ENCODE measurements at regions not wholly inside any gene's neighbourhood (a gene's known extent, or its start where the extent isn't known, plus 50 kb on each side); places are given as distances from the start of the nearest gene placed in this dataset.
"Not testable (repeated sequence)": the region's sequence is repeated elsewhere in the genome, so short reads cannot be mapped to it uniquely, and the experiment has no call there.

- H3K27ac ChIP-seq (ENCODE audit: low read depth, low read length): no peak overlapping the region
- H3K36me3 ChIP-seq (ENCODE audit: control insufficient read depth in 3 of 3, insufficient read depth in 3 of 3, low read length in 3 of 3): no peaks in the 10 kb centered on the region
- no peak overlapping the region for H3K9ac ChIP-seq (ENCODE audit: low read depth in 1 of 3, low read length in 3 of 3)
- no peaks in the 10 kb centered on the region for H3K9me3 ChIP-seq (ENCODE audit: control insufficient read depth in 3 of 3, low read length in 3 of 3)
- no peaks in the 10 kb centered on the region for H3K27me3 ChIP-seq (ENCODE audit: control insufficient read depth in 3 of 3, insufficient read depth in 3 of 3, low read length in 3 of 3)
- H3K4me3 ChIP-seq (ENCODE audit: low read length in 3 of 3): no peak overlapping the region
- H3K4me1 ChIP-seq (ENCODE audit: control insufficient read depth in 3 of 3, insufficient read depth in 3 of 3, low read length in 3 of 3): peaks cover 0 to 4% (median 0%) of the 10 kb centered on the region in 3 donors
Observed at GRCh38 chr4:153096344-153096743, 107.9 kb upstream of the TRIM2 start.

- no peak overlapping the region for H3K9ac ChIP-seq (ENCODE audit: low read depth in 1 of 3, low read length in 3 of 3)
- H3K27ac ChIP-seq (ENCODE audit: low read depth, low read length): no peak overlapping the region
- H3K9me3 ChIP-seq (ENCODE audit: control insufficient read depth in 3 of 3, low read length in 3 of 3): no peaks in the 10 kb centered on the region
- H3K27me3 ChIP-seq (ENCODE audit: control insufficient read depth in 3 of 3, insufficient read depth in 3 of 3, low read length in 3 of 3): no peaks in the 10 kb centered on the region
- H3K4me1 ChIP-seq (ENCODE audit: control insufficient read depth in 3 of 3, insufficient read depth in 3 of 3, low read length in 3 of 3): peaks cover 0 to 4% (median 0%) of the 10 kb centered on the region in 3 donors
- H3K4me3 ChIP-seq (ENCODE audit: low read length in 3 of 3): no peak overlapping the region
- H3K36me3 ChIP-seq (ENCODE audit: control insufficient read depth in 3 of 3, insufficient read depth in 3 of 3, low read length in 3 of 3): no peaks in the 10 kb centered on the region
Observed at GRCh38 chr4:153098427-153098826, 105.8 kb upstream of the TRIM2 start.

- H3K27me3 ChIP-seq (ENCODE audit: control insufficient read depth in 3 of 3, insufficient read depth in 3 of 3, low read length in 3 of 3): no peaks in the 10 kb centered on the region
- no peaks in the 10 kb centered on the region for H3K9me3 ChIP-seq (ENCODE audit: control insufficient read depth in 3 of 3, low read length in 3 of 3)
- no peak overlapping the region for H3K27ac ChIP-seq (ENCODE audit: low read depth, low read length)
- H3K4me3 ChIP-seq (ENCODE audit: low read length in 3 of 3): no peak overlapping the region
- peaks cover 0 to 4% (median 0%) of the 10 kb centered on the region in 3 donors for H3K4me1 ChIP-seq (ENCODE audit: control insufficient read depth in 3 of 3, insufficient read depth in 3 of 3, low read length in 3 of 3)
- H3K9ac ChIP-seq (ENCODE audit: low read depth in 1 of 3, low read length in 3 of 3): no peak overlapping the region
- H3K36me3 ChIP-seq (ENCODE audit: control insufficient read depth in 3 of 3, insufficient read depth in 3 of 3, low read length in 3 of 3): no peaks in the 10 kb centered on the region
Observed at GRCh38 chr4:153099391-153100140, 104.7 kb upstream of the TRIM2 start.

- H3K4me1 ChIP-seq (ENCODE audit: control insufficient read depth in 3 of 3, insufficient read depth in 3 of 3, low read length in 3 of 3); H3K27ac ChIP-seq (ENCODE audit: low read depth, low read length); H3K9me3 ChIP-seq (ENCODE audit: control insufficient read depth in 3 of 3, low read length in 3 of 3); H3K9ac ChIP-seq (ENCODE audit: low read depth in 1 of 3, low read length in 3 of 3); H3K4me3 ChIP-seq (ENCODE audit: low read length in 3 of 3); H3K36me3 ChIP-seq (ENCODE audit: control insufficient read depth in 3 of 3, insufficient read depth in 3 of 3, low read length in 3 of 3); H3K27me3 ChIP-seq (ENCODE audit: control insufficient read depth in 3 of 3, insufficient read depth in 3 of 3, low read length in 3 of 3): not testable (repeated sequence)
Observed at GRCh38 chr4:153106736-153107135, 97.5 kb upstream of the TRIM2 start.

- Histone ChIP-seq H3K27ac (ENCODE audit: low read depth, low read length) (no peak overlapping the region), H3K4me3 (ENCODE audit: low read length in 3 of 3) (no peak overlapping the region), H3K4me1 (ENCODE audit: control insufficient read depth in 3 of 3, insufficient read depth in 3 of 3, low read length in 3 of 3) (no peaks in the 10 kb centered on the region), H3K9ac (ENCODE audit: low read depth in 1 of 3, low read length in 3 of 3) (no peak overlapping the region), H3K27me3 (ENCODE audit: control insufficient read depth in 3 of 3, insufficient read depth in 3 of 3, low read length in 3 of 3) (no peaks in the 10 kb centered on the region), H3K9me3 (ENCODE audit: control insufficient read depth in 3 of 3, low read length in 3 of 3) (no peaks in the 10 kb centered on the region), H3K36me3 (ENCODE audit: control insufficient read depth in 3 of 3, insufficient read depth in 3 of 3, low read length in 3 of 3) (no peaks in the 10 kb centered on the region)
Observed at GRCh38 chr4:153107246-153107645, 97.0 kb upstream of the TRIM2 start.

GRCh38 chr4:153109296-153109849 is 94.9 kb upstream of the TRIM2 start:
- no peaks in the 10 kb centered on the region for H3K9me3 ChIP-seq (ENCODE audit: control insufficient read depth in 3 of 3, low read length in 3 of 3)

GRCh38 chr4:153110739-153111138 is 93.5 kb upstream of the TRIM2 start:
- Histone ChIP-seq H3K4me1 (ENCODE audit: control insufficient read depth in 3 of 3, insufficient read depth in 3 of 3, low read length in 3 of 3) (peaks cover 7 to 8% (median 7%) of the 10 kb centered on the region in 3 donors), H3K27me3 (ENCODE audit: control insufficient read depth in 3 of 3, insufficient read depth in 3 of 3, low read length in 3 of 3) (no peaks in the 10 kb centered on the region), H3K4me3 (ENCODE audit: low read length in 3 of 3) (no peak overlapping the region), H3K36me3 (ENCODE audit: control insufficient read depth in 3 of 3, insufficient read depth in 3 of 3, low read length in 3 of 3) (no peaks in the 10 kb centered on the region), H3K9ac (ENCODE audit: low read depth in 1 of 3, low read length in 3 of 3) (no peak overlapping the region), H3K27ac (ENCODE audit: low read depth, low read length) (no peak overlapping the region), H3K9me3 (ENCODE audit: control insufficient read depth in 3 of 3, low read length in 3 of 3) (no peaks in the 10 kb centered on the region)

More at GRCh38 chr4:153109296-153109849, 94.9 kb upstream of the TRIM2 start:
- no peaks in the 10 kb centered on the region for H3K27me3 ChIP-seq (ENCODE audit: control insufficient read depth in 3 of 3, insufficient read depth in 3 of 3, low read length in 3 of 3)
- no peak overlapping the region for H3K9ac ChIP-seq (ENCODE audit: low read depth in 1 of 3, low read length in 3 of 3)
- no peaks in the 10 kb centered on the region for H3K4me1 ChIP-seq (ENCODE audit: control insufficient read depth in 3 of 3, insufficient read depth in 3 of 3, low read length in 3 of 3)
- H3K27ac ChIP-seq (ENCODE audit: low read depth, low read length): no peak overlapping the region
- no peaks in the 10 kb centered on the region for H3K36me3 ChIP-seq (ENCODE audit: control insufficient read depth in 3 of 3, insufficient read depth in 3 of 3, low read length in 3 of 3)
- no peak overlapping the region for H3K4me3 ChIP-seq (ENCODE audit: low read length in 3 of 3)

- no peak overlapping the region for H3K4me3 ChIP-seq (ENCODE audit: low read length in 3 of 3)
- no peak overlapping the region for H3K27ac ChIP-seq (ENCODE audit: low read depth, low read length)
- H3K9ac ChIP-seq (ENCODE audit: low read depth in 1 of 3, low read length in 3 of 3): no peak overlapping the region
- H3K27me3 ChIP-seq (ENCODE audit: control insufficient read depth in 3 of 3, insufficient read depth in 3 of 3, low read length in 3 of 3): no peaks in the 10 kb centered on the region
- no peaks in the 10 kb centered on the region for H3K36me3 ChIP-seq (ENCODE audit: control insufficient read depth in 3 of 3, insufficient read depth in 3 of 3, low read length in 3 of 3)
- peaks cover 7 to 12% (median 8%) of the 10 kb centered on the region in 3 donors for H3K4me1 ChIP-seq (ENCODE audit: control insufficient read depth in 3 of 3, insufficient read depth in 3 of 3, low read length in 3 of 3)
- no peaks in the 10 kb centered on the region for H3K9me3 ChIP-seq (ENCODE audit: control insufficient read depth in 3 of 3, low read length in 3 of 3)
Observed at GRCh38 chr4:153111426-153112040, 92.7 kb upstream of the TRIM2 start.

GRCh38 chr4:153112041-153112441 is 92.2 kb upstream of the TRIM2 start:
- H3K36me3 ChIP-seq (ENCODE audit: control insufficient read depth in 3 of 3, insufficient read depth in 3 of 3, low read length in 3 of 3): no peaks in the 10 kb centered on the region
- no peak overlapping the region for H3K4me3 ChIP-seq (ENCODE audit: low read length in 3 of 3)
- H3K27ac ChIP-seq (ENCODE audit: low read depth, low read length): no peak overlapping the region
- peaks cover 7 to 12% (median 8%) of the 10 kb centered on the region in 3 donors for H3K4me1 ChIP-seq (ENCODE audit: control insufficient read depth in 3 of 3, insufficient read depth in 3 of 3, low read length in 3 of 3)
- no peak overlapping the region for H3K9ac ChIP-seq (ENCODE audit: low read depth in 1 of 3, low read length in 3 of 3)
- no peaks in the 10 kb centered on the region for H3K27me3 ChIP-seq (ENCODE audit: control insufficient read depth in 3 of 3, insufficient read depth in 3 of 3, low read length in 3 of 3)
- no peaks in the 10 kb centered on the region for H3K9me3 ChIP-seq (ENCODE audit: control insufficient read depth in 3 of 3, low read length in 3 of 3)
